T-helper 1 cell treated with Interleukin-12 subunit alpha and Interleukin-12 subunit beta and Interleukin-4 antibody, amounts not matched to agents 30 μg/mL and 1 μg/mL, for 36 hours (primary cell): ENCODE measurements at regions not wholly inside any gene's neighbourhood (a gene's known extent, or its start where the extent isn't known, plus 50 kb on each side); places are given as distances from the start of the nearest gene placed in this dataset.

Source experiments
- H3K27ac Mint-ChIP-seq: one replicate; pipeline ENCODE4 v1.8.0; 2021; ENCODE audit warnings: mild to moderate bottlenecking, mixed read lengths
- H3K27me3 Mint-ChIP-seq: one replicate; pipeline ENCODE4 v1.8.0; 2021; ENCODE audit warnings: low read depth, mixed read lengths
- H3K36me3 Mint-ChIP-seq: one replicate; pipeline ENCODE4 v1.8.0; 2021; ENCODE audit warnings: low read depth, mixed read lengths
- H3K4me1 Mint-ChIP-seq: one replicate; pipeline ENCODE4 v1.8.0; 2021; ENCODE audit warnings: low read depth, mixed read lengths
- H3K4me3 Mint-ChIP-seq: one replicate; pipeline ENCODE4 v1.8.0; 2021; ENCODE audit warnings: mild to moderate bottlenecking, moderate library complexity, mixed read lengths
- H3K9me3 Mint-ChIP-seq: one replicate; pipeline ENCODE4 v1.8.0; 2021; ENCODE audit warnings: mixed read lengths

DNA sequence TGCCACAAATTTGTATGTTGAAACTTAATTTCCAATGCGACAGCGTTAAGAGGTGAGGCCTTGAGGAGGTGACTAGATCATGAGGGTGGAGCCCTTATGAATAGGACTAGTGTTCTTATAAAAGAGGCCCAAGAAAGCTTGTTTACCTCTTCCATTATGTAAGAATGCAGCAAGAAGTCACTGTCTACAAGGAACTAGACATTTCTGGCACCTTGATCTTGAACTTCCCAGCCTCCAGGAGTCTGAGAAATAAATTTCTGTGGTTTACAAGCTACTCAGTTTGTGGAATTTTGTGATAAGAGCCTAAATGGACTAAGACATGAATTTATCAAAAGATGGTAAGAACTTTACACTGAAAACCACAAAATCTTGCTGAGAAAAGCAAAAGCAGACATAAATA lies 173.6 kb upstream of the SGK1 start:
- peaks cover 3% of the 10 kb centered on the region for H3K36me3 Mint-ChIP-seq
- H3K27me3 Mint-ChIP-seq = peaks cover 24% of the 10 kb centered on the region
- peaks cover 6% of the 10 kb centered on the region for H3K9me3 Mint-ChIP-seq
- H3K27ac Mint-ChIP-seq = no peak overlapping the region
- H3K4me3 Mint-ChIP-seq = no peak overlapping the region
- no peaks in the 10 kb centered on the region for H3K4me1 Mint-ChIP-seq

DNA sequence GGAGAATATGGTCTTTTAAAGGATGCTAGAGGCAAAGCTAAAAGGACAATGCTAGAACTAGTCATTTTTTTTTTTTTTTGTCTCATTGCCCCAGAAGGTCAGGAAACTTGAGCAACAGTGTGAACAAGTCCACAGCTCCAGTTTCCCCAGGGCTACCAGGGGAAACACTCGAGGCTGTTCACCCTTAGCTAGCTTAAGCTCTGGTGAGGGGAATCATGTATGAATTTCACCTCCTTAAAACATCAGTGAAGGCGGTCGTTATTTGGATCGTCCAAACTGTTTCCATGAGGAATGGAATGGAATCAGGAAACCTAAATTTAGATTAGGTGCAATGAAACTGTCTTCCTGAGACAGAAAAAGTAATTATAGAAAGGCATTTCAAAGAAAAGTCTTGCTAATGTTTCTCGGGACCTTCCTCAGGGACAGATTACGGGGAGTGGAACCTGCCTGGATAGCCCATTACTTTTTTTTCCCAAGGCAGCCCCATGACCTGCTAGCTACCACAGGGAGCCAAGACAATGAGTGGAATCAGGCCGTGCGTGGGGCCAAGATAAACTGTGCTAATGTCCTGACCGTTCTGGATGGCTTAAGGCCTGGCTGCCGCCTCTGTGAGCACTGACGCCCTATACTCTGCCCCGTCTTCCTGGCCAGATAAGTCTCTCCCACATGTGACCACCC lies 164.8 kb upstream of the SGK1 start:
- peaks cover 4% of the 10 kb centered on the region for H3K36me3 Mint-ChIP-seq
- H3K4me1 Mint-ChIP-seq = peaks cover 10% of the 10 kb centered on the region
- H3K27me3 Mint-ChIP-seq = no peaks in the 10 kb centered on the region
- H3K4me3 Mint-ChIP-seq = no peak overlapping the region
- H3K27ac Mint-ChIP-seq = no peak overlapping the region
- peaks cover 13% of the 10 kb centered on the region for H3K9me3 Mint-ChIP-seq

DNA sequence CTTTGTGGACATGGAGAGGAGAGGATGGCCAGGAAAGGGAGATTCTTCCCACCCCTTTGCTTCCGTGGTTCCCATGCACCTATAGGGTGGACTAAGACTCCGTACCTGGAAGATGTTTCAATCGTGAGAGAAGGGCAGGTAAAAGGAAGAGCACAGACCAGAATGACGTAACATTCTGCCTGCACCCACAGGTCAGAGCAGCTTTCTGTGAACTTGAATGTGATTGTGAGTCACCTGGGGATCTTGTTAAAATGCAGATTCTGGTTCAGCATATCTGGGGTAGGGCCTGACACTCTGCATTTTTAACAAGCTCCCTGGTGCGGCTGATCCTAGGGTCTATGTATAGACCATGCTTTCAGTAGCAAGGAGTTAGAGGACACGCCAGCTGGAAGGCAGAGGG lies 164.1 kb upstream of the SGK1 start:
- H3K9me3 Mint-ChIP-seq = peaks cover 13% of the 10 kb centered on the region
- no peak overlapping the region for H3K27ac Mint-ChIP-seq
- H3K4me1 Mint-ChIP-seq = peaks cover 10% of the 10 kb centered on the region
- H3K4me3 Mint-ChIP-seq = no peak overlapping the region
- peaks cover 3% of the 10 kb centered on the region for H3K36me3 Mint-ChIP-seq
- no peaks in the 10 kb centered on the region for H3K27me3 Mint-ChIP-seq

DNA sequence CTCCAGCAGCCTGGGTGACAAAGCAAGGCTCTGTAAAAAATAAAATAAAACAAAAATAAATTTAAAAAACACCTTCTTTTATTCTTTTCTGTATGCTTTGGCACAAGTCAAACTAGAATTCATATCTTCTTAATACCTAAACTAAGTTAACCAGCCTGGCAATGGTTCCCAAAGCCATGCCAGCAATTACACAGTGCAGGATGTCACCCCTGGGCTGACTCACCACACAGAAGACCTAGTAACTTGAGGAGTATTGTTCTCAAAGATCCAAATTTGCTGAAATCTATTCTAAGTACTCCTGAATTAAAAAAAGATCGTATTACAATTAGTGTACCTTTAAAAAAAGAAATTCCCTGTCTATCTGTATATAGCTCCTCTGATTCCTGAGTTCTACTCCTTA lies 162.7 kb upstream of the SGK1 start:
- H3K9me3 Mint-ChIP-seq = peaks cover 4% of the 10 kb centered on the region
- H3K4me1 Mint-ChIP-seq = peaks cover 10% of the 10 kb centered on the region
- H3K27me3 Mint-ChIP-seq = no peaks in the 10 kb centered on the region
- H3K36me3 Mint-ChIP-seq = peaks cover 1% of the 10 kb centered on the region
- no peak overlapping the region for H3K4me3 Mint-ChIP-seq
- H3K27ac Mint-ChIP-seq = no peak overlapping the region

DNA sequence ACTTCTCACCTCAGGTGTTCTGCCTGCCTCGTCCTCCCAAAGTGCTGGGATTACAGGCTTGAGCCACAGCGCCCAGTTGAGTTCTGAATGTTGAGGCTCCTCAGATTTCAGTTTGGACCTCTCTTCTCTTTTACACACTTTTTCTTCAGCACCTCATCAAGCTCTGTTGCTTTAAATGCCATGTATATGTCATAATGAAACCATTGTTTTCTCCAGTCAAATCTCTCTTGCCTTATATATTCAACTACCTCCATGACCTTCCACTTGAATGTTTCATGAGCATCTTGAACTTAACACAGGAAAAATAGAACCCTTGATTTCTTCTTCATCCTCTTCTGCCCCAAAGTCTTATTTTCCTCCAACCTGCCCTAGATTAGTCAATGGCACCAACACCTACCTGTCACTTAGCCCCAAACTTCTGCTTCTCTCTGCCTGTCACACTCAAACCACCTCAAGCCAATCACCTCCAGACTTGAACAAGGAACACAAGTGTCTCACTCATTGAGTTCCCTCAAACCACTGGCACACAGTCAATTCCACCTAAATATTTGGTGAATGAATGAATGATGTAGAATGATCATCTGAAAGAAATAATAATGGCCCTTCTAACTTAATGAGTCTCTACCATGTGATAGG lies 161.0 kb upstream of the SGK1 start:
- H3K27ac Mint-ChIP-seq = no peak overlapping the region
- H3K27me3 Mint-ChIP-seq = no peaks in the 10 kb centered on the region
- H3K9me3 Mint-ChIP-seq = peaks cover 4% of the 10 kb centered on the region
- H3K36me3 Mint-ChIP-seq = peaks cover 1% of the 10 kb centered on the region
- H3K4me3 Mint-ChIP-seq = no peak overlapping the region
- H3K4me1 Mint-ChIP-seq = peaks cover 10% of the 10 kb centered on the region

DNA sequence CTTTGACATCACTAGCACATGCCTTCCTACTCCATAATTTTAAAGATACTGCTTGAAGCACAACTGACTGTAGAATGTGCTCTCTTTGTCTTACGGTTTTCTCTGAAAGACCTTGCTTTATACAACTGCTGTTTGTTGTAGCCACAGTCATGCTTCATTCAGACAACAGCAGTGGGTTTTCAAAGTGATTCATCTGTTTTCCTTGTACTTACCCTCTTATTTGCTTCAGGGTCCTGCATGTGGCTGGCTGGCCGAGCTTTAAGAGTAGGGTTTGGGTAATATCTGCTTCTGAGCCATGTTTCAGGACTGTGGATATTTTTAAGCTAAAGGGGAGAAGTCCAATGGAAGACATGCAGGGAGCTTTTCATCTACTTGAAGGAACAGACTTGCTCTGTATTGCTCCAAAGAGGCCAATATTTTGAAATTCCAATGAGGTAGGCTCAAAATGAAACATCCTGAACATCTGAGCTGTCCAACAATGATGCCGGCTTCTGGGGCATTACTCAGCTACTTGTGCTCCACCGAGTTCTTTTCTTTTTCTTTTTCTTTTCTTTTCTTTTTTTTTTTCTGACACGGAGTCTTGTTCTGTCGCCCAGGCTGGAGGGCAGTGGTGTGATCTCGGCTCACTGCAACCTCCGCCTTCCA lies 160.2 kb upstream of the SGK1 start:
- Mint-ChIP-seq H3K27me3 (no peaks in the 10 kb centered on the region), H3K4me3 (no peak overlapping the region), H3K9me3 (peaks cover 4% of the 10 kb centered on the region), H3K27ac (no peak overlapping the region), H3K4me1 (peaks cover 10% of the 10 kb centered on the region), H3K36me3 (peaks cover 1% of the 10 kb centered on the region)

DNA sequence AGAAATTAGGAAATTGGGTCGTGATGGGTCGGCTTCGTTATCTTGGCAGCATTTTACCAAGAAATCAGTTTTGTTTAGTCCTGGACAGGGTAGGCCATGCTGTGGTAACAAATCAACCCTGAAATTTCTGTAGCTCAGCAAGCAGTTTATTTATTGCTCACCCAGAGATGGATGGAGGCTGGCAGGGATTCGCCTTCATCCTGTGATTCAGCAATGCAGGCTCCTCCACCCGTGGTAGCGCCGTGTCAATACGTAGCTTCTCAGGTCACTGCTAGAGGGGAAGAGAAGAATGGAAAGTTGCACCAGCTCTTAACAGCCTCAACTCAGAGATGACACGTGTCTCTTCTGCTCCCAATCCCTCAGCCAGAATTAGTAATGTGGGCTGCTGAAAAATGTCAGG lies 157.0 kb upstream of the SGK1 start:
- Mint-ChIP-seq H3K9me3 (peaks cover 4% of the 10 kb centered on the region), H3K4me1 (peaks cover 5% of the 10 kb centered on the region), H3K36me3 (peaks cover 1% of the 10 kb centered on the region), H3K27me3 (no peaks in the 10 kb centered on the region), H3K4me3 (no peak overlapping the region), H3K27ac (no peak overlapping the region)

DNA sequence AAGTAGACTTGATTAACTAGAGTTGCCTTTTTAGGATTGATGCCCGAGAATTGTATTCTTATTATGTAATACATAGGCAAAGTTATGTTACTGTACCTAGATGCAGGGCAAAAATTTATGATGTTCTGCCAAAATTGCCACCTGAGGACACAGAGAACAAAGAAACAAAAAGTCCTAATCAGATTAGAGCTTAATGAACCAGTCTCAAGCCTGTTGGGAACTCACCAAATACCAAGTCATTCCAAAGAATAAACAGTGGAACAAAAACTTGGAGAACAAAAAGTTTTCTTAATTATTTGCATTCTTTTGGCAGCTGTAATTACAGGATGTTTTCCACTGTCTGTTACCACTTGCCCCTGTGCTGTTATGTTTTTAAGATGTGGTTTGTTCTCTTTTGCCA lies 154.7 kb upstream of the SGK1 start:
- H3K4me1 Mint-ChIP-seq = no peaks in the 10 kb centered on the region
- H3K4me3 Mint-ChIP-seq = no peak overlapping the region
- no peaks in the 10 kb centered on the region for H3K27me3 Mint-ChIP-seq
- H3K9me3 Mint-ChIP-seq = no peaks in the 10 kb centered on the region
- no peaks in the 10 kb centered on the region for H3K36me3 Mint-ChIP-seq
- no peak overlapping the region for H3K27ac Mint-ChIP-seq

DNA sequence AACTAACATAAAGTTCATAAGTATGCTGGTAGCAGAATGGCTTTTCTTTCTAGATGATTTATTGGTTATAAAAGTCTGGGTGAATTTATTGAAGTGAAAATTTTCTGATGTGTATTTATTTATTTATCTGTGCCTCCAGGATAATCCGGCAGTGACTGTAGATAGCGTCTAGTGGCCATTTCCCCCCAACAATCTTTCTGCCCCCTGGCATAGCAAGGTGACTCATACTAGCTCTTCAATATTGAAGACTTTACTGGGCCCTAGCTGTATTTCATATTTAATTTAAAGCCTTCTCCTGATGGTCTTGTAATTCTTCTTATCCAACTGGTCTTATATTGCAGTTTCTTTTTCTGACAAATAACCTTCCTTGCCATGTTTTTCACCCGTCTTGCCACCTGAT lies 154.1 kb upstream of the SGK1 start:
- H3K27ac Mint-ChIP-seq = no peak overlapping the region
- H3K4me3 Mint-ChIP-seq = no peak overlapping the region
- H3K27me3 Mint-ChIP-seq = no peaks in the 10 kb centered on the region
- H3K4me1 Mint-ChIP-seq = no peaks in the 10 kb centered on the region
- H3K36me3 Mint-ChIP-seq = no peaks in the 10 kb centered on the region
- H3K9me3 Mint-ChIP-seq = no peaks in the 10 kb centered on the region

DNA sequence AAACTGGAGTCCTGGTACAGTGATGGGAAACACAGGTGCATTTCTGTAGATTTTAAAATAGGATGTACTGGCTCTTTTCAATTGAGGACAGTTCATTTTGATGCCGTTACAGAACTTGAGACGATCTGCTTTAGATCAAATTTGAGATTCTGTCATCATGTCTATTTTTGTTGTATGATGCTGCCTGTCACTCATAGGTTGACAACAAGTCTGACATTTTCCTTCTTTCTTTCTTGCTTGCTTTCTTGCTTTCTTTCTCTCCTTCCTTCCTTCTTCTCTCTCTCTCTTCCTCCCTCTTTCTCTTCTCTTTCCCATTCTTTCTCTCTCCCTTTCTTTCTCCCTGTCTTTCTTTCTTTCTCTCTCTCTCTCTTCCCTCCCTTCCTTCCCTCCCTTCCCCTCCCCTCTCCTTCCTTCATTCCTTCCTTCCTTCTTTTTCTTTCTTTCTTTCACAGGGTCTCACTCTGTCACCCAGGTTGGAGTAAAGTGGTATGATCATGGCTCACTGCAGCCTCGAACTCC lies 152.6 kb upstream of the SGK1 start:
- H3K27me3 Mint-ChIP-seq = no peaks in the 10 kb centered on the region
- H3K4me3 Mint-ChIP-seq = no peak overlapping the region
- H3K9me3 Mint-ChIP-seq = no peaks in the 10 kb centered on the region
- H3K27ac Mint-ChIP-seq = peak overlapping the region; percentile 62
- no peaks in the 10 kb centered on the region for H3K4me1 Mint-ChIP-seq
- no peaks in the 10 kb centered on the region for H3K36me3 Mint-ChIP-seq

DNA sequence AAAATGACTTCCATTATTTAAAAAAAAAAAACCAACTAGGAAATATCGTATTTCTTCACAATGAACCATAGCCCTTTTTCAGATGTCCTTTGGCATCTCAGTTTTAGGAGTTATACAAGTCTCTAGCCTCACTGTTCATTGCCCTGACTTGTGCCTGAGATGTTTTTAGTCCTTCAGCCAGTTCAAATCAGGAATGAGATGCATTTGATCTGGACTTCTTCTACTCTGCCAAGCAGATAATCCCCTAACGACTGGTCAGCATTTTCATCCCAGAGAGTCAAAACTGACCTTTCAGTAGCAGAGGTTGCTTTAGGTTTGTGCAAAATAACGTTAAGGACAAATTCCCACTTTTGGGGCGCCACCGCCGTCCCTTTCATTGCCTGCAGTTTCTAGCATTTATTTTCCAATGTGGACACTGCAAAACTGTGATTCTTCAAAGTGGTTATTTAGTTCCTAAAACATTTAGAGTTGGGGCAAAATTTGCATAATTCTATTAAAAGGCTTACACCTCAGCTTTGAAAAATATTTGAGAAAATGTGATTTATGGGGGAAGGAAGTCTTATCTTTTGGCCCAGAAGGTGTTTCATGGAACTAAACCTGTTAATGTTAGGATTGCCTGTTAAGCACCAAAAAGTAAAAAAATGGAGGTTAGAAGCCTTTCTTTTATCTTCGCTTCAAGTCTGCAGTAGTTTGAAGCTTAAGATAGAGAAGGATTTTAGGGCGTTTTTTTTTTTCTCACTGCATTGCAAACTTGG lies 152.0 kb upstream of the SGK1 start:
- H3K36me3 Mint-ChIP-seq = no peaks in the 10 kb centered on the region
- H3K27ac Mint-ChIP-seq = no peak overlapping the region
- H3K4me1 Mint-ChIP-seq = no peaks in the 10 kb centered on the region
- no peak overlapping the region for H3K4me3 Mint-ChIP-seq
- no peaks in the 10 kb centered on the region for H3K27me3 Mint-ChIP-seq
- H3K9me3 Mint-ChIP-seq = no peaks in the 10 kb centered on the region

DNA sequence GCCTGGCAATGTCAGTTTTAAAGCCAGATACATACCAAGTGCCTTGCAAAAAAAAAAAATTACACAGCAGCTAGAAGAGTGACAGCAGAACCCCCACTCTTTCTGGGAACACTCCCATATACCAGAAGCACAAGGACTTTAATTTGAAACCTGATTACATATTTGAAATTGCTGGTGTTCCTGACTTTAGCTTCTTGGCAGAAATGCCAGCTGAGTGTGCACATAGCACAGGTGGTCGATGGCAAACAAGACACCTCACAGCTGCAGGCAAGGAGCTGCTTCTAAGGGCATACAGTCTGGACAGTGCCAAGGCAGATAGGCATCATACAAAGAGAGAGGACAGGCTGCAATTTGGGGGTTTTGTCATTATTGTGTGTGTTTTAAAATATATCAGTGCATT lies 150.7 kb upstream of the SGK1 start:
- Mint-ChIP-seq H3K27ac (no peak overlapping the region), H3K4me3 (no peak overlapping the region), H3K36me3 (no peaks in the 10 kb centered on the region), H3K9me3 (no peaks in the 10 kb centered on the region), H3K4me1 (peaks cover 1% of the 10 kb centered on the region), H3K27me3 (no peaks in the 10 kb centered on the region)

DNA sequence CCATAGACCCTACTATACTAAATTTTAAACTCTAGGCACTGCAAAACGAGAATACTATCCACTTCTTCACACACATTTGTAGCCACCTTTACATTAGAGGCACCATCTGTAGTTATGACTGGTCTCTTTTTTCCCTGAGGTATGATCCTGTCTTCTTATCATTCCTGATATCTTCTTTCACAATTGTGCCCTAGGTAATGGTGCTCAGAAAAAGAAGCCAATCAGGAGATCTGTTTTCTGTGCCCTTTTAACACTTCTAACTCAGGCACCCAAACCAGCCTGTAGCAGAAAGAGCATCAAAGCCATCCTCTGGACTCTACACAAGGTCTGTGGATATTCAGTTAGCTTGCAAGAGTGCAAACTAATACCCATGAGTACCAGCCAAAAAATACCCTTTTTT lies 149.7 kb upstream of the SGK1 start:
- Mint-ChIP-seq H3K9me3 (no peaks in the 10 kb centered on the region), H3K36me3 (no peaks in the 10 kb centered on the region), H3K4me1 (peaks cover 1% of the 10 kb centered on the region), H3K27ac (no peak overlapping the region), H3K4me3 (no peak overlapping the region), H3K27me3 (no peaks in the 10 kb centered on the region)

DNA sequence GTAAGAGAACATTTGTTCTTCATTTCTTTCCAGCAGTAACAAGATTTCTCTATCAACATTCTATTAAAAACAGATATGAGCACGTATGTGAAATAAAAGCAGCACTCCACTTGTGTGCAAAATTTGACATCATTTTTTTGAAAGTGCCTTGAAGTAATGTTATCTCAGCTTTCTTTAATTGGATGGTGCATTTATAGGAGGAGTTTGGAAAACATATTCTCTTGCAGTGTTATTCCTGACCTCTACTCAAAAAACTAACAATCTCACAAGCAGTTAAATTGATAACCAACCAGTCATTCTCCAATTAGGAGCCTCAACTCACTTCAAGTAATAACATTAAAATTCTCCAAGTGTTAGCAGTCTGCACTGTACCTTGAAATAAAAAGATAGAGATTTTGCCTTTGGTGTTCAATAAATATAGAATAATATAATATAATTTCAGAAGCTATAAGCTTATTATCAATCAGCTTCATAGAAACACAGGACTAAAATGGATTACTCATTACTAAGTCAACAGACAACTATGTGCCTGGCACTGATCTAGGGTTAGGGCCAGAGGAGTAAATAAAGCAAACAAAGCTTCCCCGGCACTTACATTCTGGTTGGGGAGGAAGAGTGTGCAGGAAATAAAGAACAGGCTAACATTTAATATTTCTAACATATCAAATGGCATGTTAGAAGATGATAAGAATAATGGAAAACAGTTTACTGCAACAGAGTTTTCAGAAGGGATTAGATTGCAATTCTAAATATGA lies 149.0 kb upstream of the SGK1 start:
- no peak overlapping the region for H3K4me3 Mint-ChIP-seq
- H3K36me3 Mint-ChIP-seq = no peaks in the 10 kb centered on the region
- H3K9me3 Mint-ChIP-seq = no peaks in the 10 kb centered on the region
- no peak overlapping the region for H3K27ac Mint-ChIP-seq
- H3K27me3 Mint-ChIP-seq = no peaks in the 10 kb centered on the region
- H3K4me1 Mint-ChIP-seq = peaks cover 1% of the 10 kb centered on the region
